ENCODE measurements at regions not wholly inside any gene's neighbourhood (a gene's known extent, or its start where the extent isn't known, plus 50 kb on each side); places are given as distances from the start of the nearest gene placed in this dataset.

DNA sequence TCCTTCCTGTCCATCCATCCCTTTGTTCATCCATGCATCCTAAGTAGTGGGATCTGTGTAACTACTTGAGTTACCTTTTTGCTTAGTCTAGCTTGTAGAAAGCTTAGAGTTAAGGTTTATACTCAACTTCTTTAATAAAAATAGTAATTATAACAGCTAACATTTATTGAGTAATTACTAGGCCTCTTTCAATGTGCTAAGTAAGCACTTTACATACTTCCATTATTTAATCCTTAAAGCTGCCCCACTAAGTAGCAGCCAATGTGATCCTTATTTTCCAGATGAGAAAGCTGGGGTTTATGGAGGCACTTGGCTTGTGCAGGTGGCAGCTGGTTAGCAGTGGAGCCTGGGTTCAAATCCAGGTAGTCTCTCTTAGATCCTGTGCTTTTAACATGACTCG lies 182.9 kb downstream of the FGF9 start:
- Histone ChIP-seq H3K79me2 (ENCODE audit: insufficient read depth, low read length) (no peaks in the 10 kb centered on the region), H3K27ac (ENCODE audit: low read depth, low read length, poor library complexity, severe bottlenecking) (no peak overlapping the region), H3K9me3 (ENCODE audit: low read length) (no peaks in the 10 kb centered on the region), H3F3A (ENCODE audit: insufficient read depth, low read length) (no peaks in the 10 kb centered on the region), H2AFZ (ENCODE audit: low read length) (no peak overlapping the region), H3K9ac (ENCODE audit: low read length) (no peak overlapping the region), H3K36me3 (ENCODE audit: insufficient read depth, low read length) (no peaks in the 10 kb centered on the region), H3K9me2 (ENCODE audit: low read depth, low read length) (no peaks in the 10 kb centered on the region), H3K4me1 (ENCODE audit: insufficient read depth, low read length, severe bottlenecking) (no peaks in the 10 kb centered on the region), H3K4me3 (ENCODE audit: low read depth, low read length, poor library complexity, severe bottlenecking) (no peak overlapping the region), H3K27me3 (ENCODE audit: insufficient read depth, low read length) (no peaks in the 10 kb centered on the region), H3K4me2 (ENCODE audit: low read length) (no peak overlapping the region), H4K20me1 (ENCODE audit: insufficient read depth, low read length) (no peaks in the 10 kb centered on the region)
- no peak for TF ChIP-seq EZH2 (IDR thresholded peaks at IDR 0.05; ENCODE audit: borderline replicate concordance, low read length)
- TF ChIP-seq, protein P1, sequence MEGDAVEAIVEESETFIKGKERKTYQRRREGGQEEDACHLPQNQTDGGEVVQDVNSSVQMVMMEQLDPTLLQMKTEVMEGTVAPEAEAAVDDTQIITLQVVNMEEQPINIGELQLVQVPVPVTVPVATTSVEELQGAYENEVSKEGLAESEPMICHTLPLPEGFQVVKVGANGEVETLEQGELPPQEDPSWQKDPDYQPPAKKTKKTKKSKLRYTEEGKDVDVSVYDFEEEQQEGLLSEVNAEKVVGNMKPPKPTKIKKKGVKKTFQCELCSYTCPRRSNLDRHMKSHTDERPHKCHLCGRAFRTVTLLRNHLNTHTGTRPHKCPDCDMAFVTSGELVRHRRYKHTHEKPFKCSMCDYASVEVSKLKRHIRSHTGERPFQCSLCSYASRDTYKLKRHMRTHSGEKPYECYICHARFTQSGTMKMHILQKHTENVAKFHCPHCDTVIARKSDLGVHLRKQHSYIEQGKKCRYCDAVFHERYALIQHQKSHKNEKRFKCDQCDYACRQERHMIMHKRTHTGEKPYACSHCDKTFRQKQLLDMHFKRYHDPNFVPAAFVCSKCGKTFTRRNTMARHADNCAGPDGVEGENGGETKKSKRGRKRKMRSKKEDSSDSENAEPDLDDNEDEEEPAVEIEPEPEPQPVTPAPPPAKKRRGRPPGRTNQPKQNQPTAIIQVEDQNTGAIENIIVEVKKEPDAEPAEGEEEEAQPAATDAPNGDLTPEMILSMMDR (IDR thresholded peaks at IDR 0.05; ENCODE audit: low read length), result no peak

DNA sequence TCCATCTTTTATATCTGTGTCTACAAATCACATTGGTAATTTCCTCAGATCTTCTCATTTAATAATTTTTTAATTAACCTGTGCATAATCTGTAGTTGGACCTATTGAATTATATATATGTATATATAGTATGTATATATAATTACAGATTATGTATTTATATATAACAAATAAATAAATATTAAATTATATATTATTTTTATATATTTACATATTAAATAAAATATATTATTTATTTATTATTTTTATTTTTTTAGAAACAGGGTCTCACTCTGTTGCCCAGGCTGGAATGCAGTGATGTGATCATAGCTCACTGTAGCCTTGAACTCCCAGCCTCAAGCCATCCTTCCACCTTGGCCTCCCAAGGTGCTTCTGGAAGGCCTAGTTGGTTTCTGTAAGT lies 197.9 kb downstream of the FGF9 start:
- TF ChIP-seq, protein P1 (IDR thresholded peaks at IDR 0.05; ENCODE audit: low read length), result no peak
- TF ChIP-seq EZH2 (IDR thresholded peaks at IDR 0.05; ENCODE audit: borderline replicate concordance, low read length), result no peak
- H3K9me2 ChIP-seq (ENCODE audit: low read depth, low read length), result no peaks in the 10 kb centered on the region
- no peaks in the 10 kb centered on the region for H4K20me1 ChIP-seq (ENCODE audit: insufficient read depth, low read length)
- no peaks in the 10 kb centered on the region for H3K9me3 ChIP-seq (ENCODE audit: low read length)
- no peaks in the 10 kb centered on the region for H3K4me1 ChIP-seq (ENCODE audit: insufficient read depth, low read length, severe bottlenecking)
- no peak overlapping the region for H3K4me3 ChIP-seq (ENCODE audit: low read depth, low read length, poor library complexity, severe bottlenecking)
- H3K27me3 ChIP-seq (ENCODE audit: insufficient read depth, low read length), result no peaks in the 10 kb centered on the region
- H3F3A ChIP-seq (ENCODE audit: insufficient read depth, low read length), result no peaks in the 10 kb centered on the region
- H2AFZ ChIP-seq (ENCODE audit: low read length), result no peak overlapping the region
- H3K4me2 ChIP-seq (ENCODE audit: low read length), result no peak overlapping the region
- H3K36me3 ChIP-seq (ENCODE audit: insufficient read depth, low read length), result no peaks in the 10 kb centered on the region
- no peak overlapping the region for H3K27ac ChIP-seq (ENCODE audit: low read depth, low read length, poor library complexity, severe bottlenecking)
- H3K79me2 ChIP-seq (ENCODE audit: insufficient read depth, low read length), result no peaks in the 10 kb centered on the region
- H3K9ac ChIP-seq (ENCODE audit: low read length), result no peak overlapping the region

DNA sequence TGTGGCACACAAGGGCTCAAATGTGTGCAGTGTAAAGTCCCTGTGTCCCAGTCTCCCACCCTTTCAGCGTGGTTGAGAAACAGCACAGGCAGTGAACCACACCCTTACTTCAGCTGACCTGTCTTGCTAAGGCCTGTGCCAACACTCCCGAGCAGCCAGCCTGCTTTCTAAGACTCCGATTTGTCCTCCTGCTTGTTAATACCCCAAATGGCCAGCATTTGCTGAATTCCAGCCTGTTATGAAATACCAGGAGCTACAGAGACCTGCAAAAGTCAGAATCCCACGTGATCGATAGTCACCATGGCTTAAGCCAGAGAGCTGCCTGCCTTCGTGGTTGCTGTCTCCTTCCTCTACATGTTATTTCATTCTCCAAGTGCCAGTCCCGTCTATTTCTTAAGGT lies 200.5 kb downstream of the FGF9 start:
- no peak overlapping the region for H3K27ac ChIP-seq (ENCODE audit: low read depth, low read length, poor library complexity, severe bottlenecking)
- H3K9me3 ChIP-seq (ENCODE audit: low read length), result no peaks in the 10 kb centered on the region
- TF ChIP-seq EZH2 (IDR thresholded peaks at IDR 0.05; ENCODE audit: borderline replicate concordance, low read length), result no peak
- TF ChIP-seq, protein P1 (IDR thresholded peaks at IDR 0.05; ENCODE audit: low read length), result no peak
- H3F3A ChIP-seq (ENCODE audit: insufficient read depth, low read length), result no peaks in the 10 kb centered on the region
- H3K27me3 ChIP-seq (ENCODE audit: insufficient read depth, low read length), result no peaks in the 10 kb centered on the region
- H3K4me1 ChIP-seq (ENCODE audit: insufficient read depth, low read length, severe bottlenecking), result no peaks in the 10 kb centered on the region
- H2AFZ ChIP-seq (ENCODE audit: low read length), result no peak overlapping the region
- no peak overlapping the region for H3K4me2 ChIP-seq (ENCODE audit: low read length)
- H3K9me2 ChIP-seq (ENCODE audit: low read depth, low read length), result no peaks in the 10 kb centered on the region
- H4K20me1 ChIP-seq (ENCODE audit: insufficient read depth, low read length), result no peaks in the 10 kb centered on the region
- H3K79me2 ChIP-seq (ENCODE audit: insufficient read depth, low read length), result no peaks in the 10 kb centered on the region
- no peak overlapping the region for H3K9ac ChIP-seq (ENCODE audit: low read length)
- H3K36me3 ChIP-seq (ENCODE audit: insufficient read depth, low read length), result no peaks in the 10 kb centered on the region
- H3K4me3 ChIP-seq (ENCODE audit: low read depth, low read length, poor library complexity, severe bottlenecking), result no peak overlapping the region
